ENCODE measurements at regions not wholly inside any gene's neighbourhood (a gene's known extent, or its start where the extent isn't known, plus 50 kb on each side); places are given as distances from the start of the nearest gene placed in this dataset.

DNA sequence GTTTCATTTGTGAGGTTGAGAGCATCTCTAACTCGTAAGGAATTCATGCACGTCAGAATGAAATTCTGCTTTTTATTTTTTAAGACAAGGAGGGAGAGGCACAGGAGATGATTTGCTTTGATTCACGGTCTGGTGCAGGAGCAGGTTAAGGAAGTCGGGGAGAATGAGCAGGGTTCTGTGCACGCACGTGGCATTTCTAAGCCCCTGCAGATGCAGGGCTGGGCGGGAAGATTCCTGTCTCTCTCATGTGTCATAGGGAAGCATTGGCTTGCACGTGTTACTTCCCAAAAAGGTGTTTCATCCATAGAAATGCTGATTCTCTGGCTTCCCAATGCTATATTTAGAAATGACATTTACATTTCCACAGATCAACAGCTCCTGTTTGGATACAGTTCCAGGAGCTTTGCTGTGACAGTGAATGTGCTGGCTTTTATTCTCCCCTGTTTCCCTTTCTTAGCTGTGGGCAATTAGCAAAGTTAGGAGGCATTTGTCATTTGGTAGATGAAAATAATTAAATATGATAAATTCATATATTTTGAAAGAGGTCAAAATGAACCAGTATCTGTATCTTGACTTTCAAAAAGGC is 119.7 kb upstream of the ZFP64 start:
- no peak for TF ChIP-seq CTCF (conservative IDR thresholded peaks at IDR 0.05; ENCODE audit: low read length)
- no peak for TF ChIP-seq EZH2phosphoT487 (IDR thresholded peaks at IDR 0.05; ENCODE audit: borderline replicate concordance)
